NCI-H2029 (cell line): ENCODE measurements at regions not wholly inside any gene's neighbourhood (a gene's known extent, or its start where the extent isn't known, plus 50 kb on each side); places are given as distances from the start of the nearest gene placed in this dataset.
"Not testable (repeated sequence)": the region's sequence is repeated elsewhere in the genome, so short reads cannot be mapped to it uniquely, and the experiment has no call there.

Experiments used
- DNase-seq: peaks from one replicate; lab custom pipeline; 2025; lab: John Stamatoyannopoulos, UW

DNA sequence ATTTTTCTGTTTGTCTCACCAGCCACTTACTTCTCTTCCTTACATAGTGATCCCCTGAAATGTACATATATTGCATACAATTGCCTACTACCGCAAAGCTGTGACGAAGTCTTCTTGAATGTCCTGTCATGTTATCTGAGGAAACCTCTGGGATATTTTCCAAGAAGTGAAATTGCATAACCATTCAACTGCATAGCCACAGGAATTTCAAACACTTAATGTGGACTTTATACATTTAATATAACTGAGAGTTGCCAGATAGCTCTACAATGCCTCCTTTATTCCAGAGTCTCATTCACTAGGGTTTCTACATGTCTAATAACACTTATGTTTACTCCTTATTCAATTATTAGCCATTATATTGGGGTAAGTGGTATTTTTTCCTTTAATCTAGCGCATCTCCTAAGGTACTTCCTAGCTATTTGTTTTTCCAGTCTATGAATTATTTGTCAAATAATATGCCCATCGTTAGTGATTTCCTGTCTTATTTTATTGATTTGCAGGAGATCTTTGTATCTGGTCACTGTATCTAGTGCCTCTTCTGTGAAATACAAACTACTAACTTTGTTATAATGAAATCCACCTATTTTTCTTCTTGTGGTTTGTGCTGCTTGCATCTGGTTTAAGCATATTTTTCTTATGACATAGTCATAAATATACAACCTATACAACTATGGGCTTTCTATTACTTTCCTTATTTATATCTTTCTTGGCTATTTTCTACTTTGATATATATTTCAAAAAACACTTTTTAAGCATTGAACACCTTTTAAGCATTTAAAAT is 69.2 kb upstream of the GRID2 start:
- no peak for DNase-seq

DNA sequence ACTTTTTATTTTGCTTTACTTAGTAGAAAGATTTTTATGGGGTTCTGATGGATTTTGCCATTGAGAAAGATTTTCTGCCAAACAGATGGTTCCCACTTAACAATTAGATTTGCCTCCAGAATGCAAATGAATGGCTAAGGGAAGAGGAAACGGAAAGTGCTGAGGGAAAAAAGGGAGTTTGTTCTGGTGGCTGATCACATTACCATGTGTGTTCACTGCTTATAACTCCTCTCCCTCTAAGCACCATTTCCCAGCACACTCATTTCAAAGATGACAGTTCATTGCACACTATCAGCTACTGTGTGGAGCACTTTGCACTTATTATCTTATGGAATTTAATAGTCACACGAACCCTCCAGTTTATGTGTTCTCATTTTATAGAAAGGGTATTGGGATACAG is 68.0 kb upstream of the GRID2 start:
- no peak for DNase-seq

DNA sequence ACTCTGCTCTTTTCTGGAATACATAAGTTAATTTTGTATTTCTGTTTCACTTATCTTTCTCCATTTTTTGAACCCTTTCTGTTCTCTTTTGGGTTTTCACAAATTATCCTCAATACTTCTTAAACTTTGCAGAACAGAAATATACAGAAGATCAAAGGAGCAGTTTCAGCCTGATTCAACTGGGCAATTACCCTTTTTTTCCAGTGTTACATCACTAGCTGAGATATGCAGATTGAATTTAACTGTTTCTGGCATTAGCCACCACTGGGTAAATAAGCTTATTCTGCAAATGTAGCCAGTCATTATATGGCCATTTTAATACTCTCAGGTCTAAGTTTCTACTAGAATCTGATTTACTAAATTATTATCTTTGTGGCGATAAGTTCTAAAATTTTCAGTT is 66.9 kb upstream of the GRID2 start:
- no peak for DNase-seq

DNA sequence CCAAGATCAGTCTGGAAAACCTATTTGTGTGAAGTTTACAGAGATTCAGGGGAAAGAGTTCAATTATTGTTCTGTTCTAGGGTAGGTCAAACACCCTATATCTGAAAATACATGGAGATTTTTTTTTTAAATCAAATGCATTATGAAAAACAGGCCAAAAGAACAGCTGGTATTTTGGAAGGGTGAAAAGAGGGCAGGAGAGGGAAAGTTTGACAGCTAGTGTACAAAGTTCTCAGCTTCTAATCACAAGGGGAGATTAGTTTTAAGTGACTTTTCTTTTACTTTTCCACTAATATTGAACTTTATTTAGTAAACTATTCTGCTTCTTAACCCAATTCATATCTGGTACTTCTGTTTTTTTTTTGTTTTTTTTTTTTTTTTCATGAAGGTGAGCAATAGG is 66.2 kb upstream of the GRID2 start:
- no peak for DNase-seq

DNA sequence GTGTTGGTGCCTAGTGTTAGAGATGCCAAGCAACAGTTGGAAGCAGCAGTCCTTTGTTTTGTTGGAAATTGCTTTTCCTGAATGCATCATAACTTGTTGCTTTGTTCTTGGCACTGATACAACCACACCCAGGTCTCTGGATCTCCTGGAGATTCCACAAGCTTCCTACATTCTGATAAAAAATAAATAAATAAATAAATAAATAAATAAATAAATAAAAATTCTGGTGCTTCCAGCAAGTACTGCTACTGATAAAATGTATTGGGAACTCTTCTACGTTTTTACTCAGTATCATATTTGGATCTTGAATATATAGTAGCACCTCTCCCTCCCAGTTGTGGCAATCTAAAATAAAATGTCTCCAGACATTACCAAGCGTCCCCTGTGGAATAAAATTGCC is 62.7 kb upstream of the GRID2 start:
- DNase-seq: no peak

DNA sequence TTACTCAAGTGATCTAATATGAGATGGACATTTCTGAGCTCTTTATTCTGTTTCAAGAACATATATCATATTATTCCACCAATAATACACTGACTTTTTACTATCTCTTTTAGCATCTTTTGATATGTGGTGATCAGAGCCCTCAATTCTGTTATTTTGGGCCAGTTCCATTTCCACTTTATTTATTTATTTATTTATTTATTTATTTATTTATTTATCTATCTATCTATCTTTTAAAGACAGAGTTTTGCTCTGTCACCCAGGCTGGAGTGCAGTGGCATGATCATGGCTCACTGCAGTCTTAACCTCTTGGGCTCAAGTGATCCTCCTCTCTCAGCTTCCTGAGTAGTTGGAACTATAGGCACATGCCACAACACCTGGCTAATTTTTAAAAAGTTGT is 57.4 kb upstream of the GRID2 start:
- no peak for DNase-seq

DNA sequence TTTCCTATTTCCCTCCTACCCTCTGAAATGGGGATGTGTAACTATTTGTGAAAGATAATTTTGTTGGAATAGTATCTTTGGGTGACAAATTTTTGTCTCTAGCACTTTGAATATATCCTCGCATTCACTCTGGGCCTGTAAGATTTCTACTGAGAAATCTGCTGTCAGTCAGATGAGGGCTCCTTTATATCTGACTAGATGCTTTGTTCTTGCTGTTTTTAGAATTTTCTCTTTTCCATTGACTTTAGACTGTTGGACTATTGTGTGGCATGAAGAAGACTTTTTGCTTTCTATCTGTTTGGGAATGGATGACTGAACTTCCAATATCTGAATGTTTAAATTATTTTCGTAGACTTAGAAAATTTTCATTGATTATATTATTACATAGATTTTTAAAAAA is 54.2 kb upstream of the GRID2 start:
- DNase-seq: no peak

DNA sequence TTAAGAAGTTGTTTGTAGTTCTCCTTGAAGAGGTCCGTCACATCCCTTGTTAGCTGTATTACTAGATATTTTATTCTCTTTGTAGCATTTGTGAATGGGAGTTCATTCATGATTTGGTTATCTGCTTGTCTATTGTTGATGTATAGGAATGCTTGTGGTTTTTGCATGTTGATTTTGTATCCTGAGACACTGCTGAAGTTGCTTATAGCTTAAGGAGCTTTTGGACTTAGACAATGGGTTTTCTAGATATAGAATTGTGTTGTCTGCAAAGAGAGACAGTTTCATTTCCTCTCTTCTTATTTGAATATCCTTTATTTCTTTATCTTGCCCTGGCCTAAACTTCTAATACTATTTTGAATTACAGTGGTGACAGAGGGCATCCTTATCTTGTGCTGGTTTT is 52.1 kb upstream of the GRID2 start:
- no peak for DNase-seq

DNA sequence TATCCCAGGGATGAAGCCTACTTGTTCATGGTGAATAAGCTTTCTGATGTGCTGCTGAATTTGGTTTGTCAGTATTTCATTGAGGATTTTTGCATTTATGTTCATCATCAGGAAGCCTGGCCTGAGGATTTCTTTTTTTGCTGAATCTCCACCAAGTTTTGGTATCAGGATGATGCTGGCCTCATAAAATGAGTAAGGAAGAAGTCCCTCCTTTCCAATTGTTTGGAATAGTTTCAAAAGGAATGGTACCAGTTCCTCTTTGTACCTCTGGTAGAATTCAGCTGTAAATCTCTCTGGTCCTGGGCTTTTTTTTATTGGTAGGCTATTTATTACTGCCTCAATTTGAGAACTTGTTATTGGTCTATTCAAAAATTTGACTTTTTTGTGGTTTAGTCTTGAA is 51.4 kb upstream of the GRID2 start:
- DNase-seq: not testable (repeated sequence)

DNA sequence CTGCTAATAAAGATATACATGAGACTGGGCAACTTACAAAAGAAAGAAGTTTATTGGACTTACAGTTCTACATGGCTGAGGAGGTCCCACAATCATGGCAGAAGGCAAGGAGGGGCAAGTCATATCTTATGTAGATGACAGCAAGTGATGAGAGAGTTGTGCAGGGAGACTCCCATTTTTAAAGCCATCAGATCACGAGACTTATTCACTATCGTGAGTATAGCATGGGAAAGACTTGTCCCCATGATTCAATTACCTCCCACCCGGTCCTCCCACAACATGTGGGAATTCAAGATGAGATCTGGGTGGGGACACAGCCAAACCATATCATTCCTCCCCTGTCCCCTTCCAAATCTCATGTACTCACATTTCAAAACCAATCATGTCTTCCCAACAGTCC is 50.9 kb upstream of the GRID2 start:
- no peak for DNase-seq

DNA sequence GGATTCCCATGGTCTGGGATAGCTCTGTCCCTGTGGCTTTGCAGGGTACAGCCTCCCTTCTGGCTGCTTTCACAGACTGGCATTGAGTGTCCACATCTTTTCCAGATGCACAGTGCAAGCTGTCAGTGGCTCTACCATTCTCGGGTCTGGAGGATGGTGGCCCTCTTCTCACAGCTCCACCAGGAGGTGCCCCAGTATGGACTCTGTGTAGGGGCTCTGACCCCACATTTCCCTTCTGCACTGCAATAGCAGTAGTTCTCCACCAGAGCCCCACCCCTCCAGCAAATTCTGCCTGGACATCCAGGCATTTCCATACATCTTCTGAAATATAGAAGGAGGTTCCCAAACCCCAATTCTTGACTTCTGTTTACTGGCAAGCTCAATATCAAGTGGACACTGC is 50.2 kb upstream of the GRID2 start:
- no peak for DNase-seq
